Tibial nerve (tissue), 4 donors: ENCODE measurements at regions not wholly inside any gene's neighbourhood (a gene's known extent, or its start where the extent isn't known, plus 50 kb on each side); places are given as distances from the start of the nearest gene placed in this dataset.

Experiments
- DNase-seq, 2 donors: peaks; one replicate each; pipeline ENCODE4 v3.0.0-alpha.2; 2019; ENCODE audit warnings: low spot score in 2 of 2
- H3K27ac ChIP-seq, 4 donors: fragments of 200-600 bp; sonication (generic) in 3 of 4; one replicate each; pipeline ENCODE4 v1.5.1; 2017 to 2019; ENCODE audit warnings: mild to moderate bottlenecking in 1 of 4
- H3K27me3 ChIP-seq, 2 donors: fragments of 200-600 bp; sonication (generic) in 1 of 2; one replicate each; pipeline versions ENCODE4 v1.5.1 to v1.6.0; 2017 to 2019
- H3K36me3 ChIP-seq, 3 donors: fragments of 200-600 bp; sonication (generic); one replicate each; pipeline ENCODE4 v1.5.1; 2018 to 2019
- H3K4me1 ChIP-seq, 4 donors: fragments of 200-600 bp; sonication (generic) in 3 of 4; one replicate each; pipeline ENCODE4 v1.5.1; 2017 to 2019
- H3K4me3 ChIP-seq, 4 donors: fragments of 200-600 bp; sonication (generic) in 3 of 4; one replicate each; pipeline ENCODE4 v1.5.1; 2017 to 2019; ENCODE audit warnings: mild to moderate bottlenecking in 1 of 4, moderate library complexity in 1 of 4
- H3K9me3 ChIP-seq, 4 donors: fragments of 200-600 bp; sonication (generic) in 3 of 4; one replicate each; pipeline ENCODE4 v1.5.1; 2017 to 2019
- CTCF ChIP-seq, 5 experiments: fragments of 200-600 bp in 3 of 5; fragments of 450-650 bp in 2 of 5; sonication (generic) in 3 of 5; IDR thresholded peaks; one replicate each; pipeline ENCODE4 v1.5.1; 2016 to 2019; ENCODE audit warnings: antibody characterized with exemption in 5 of 5, mild to moderate bottlenecking in 3 of 5, moderate library complexity in 2 of 5
- EP300 ChIP-seq, 2 donors: sonication (generic); formaldehyde crosslinking; IDR thresholded peaks; one replicate each; pipeline ENCODE4 v1.6.1; 2017; ENCODE audit warnings: antibody characterized with exemption in 2 of 2, mild to moderate bottlenecking in 1 of 2
- POLR2A ChIP-seq, 2 donors: fragments of 450-650 bp; IDR thresholded peaks; one replicate each; pipeline ENCODE4 v1.6.1; 2017; ENCODE audit warnings: antibody characterized with exemption in 2 of 2, mild to moderate bottlenecking in 2 of 2, moderate library complexity in 2 of 2
- WGBS, 2 donors: methylation state at CpG; one replicate each; pipeline ENCODE4 v1.1.5; 2018; 5-methylcytosine and 5-hydroxymethylcytosine counted together

- Histone ChIP-seq H3K36me3 (no peaks in the 10 kb centered on the region), H3K9me3 (no peaks in the 10 kb centered on the region), H3K4me1 (peaks cover 0 to 7% (median 0%) of the 10 kb centered on the region in 4 donors), H3K27me3 (no peaks in the 10 kb centered on the region), H3K27ac (no peak overlapping the region), H3K4me3 (no peak overlapping the region)
- WGBS, 2 donors: 89 to 95% methylated on average over 3 of the region's 3 CpGs
- no peak for DNase-seq
- no peak for TF ChIP-seq EP300 (IDR thresholded peaks at IDR 0.05)
- TF ChIP-seq CTCF (IDR thresholded peaks at IDR 0.05): no peak
- no peak for TF ChIP-seq POLR2A (IDR thresholded peaks at IDR 0.05)
Measured at GRCh38 chr2:48173141-48173540, 141.3 kb upstream of the FOXN2 start.

- H3K27me3 ChIP-seq: no peaks in the 10 kb centered on the region
- no peaks in the 10 kb centered on the region for H3K36me3 ChIP-seq
- WGBS, 2 donors: 65 to 71% methylated on average over 2 of the region's 2 CpGs
- no peak overlapping the region for H3K27ac ChIP-seq
- H3K9me3 ChIP-seq: no peaks in the 10 kb centered on the region
- H3K4me1 ChIP-seq: peaks cover 0 to 7% (median 0%) of the 10 kb centered on the region in 4 donors
- TF ChIP-seq CTCF (IDR thresholded peaks at IDR 0.05) (no peak), EP300 (IDR thresholded peaks at IDR 0.05) (peak in 1 of 2 donors; percentile 56)
- H3K4me3 ChIP-seq: no peak overlapping the region
- DNase-seq: no peak
Measured at GRCh38 chr2:48174503-48174902, 140.0 kb upstream of the FOXN2 start.

GRCh38 chr2:48175254-48175653 lies 139.2 kb upstream of the FOXN2 start:
- no peak for TF ChIP-seq CTCF (IDR thresholded peaks at IDR 0.05)
- TF ChIP-seq POLR2A (IDR thresholded peaks at IDR 0.05): no peak
- DNase-seq: no peak
- no peaks in the 10 kb centered on the region for H3K9me3 ChIP-seq
- no peak overlapping the region for H3K27ac ChIP-seq
- peaks cover 0 to 7% (median 0%) of the 10 kb centered on the region in 4 donors for H3K4me1 ChIP-seq
- no peaks in the 10 kb centered on the region for H3K27me3 ChIP-seq
- no peak overlapping the region for H3K4me3 ChIP-seq
- no peaks in the 10 kb centered on the region for H3K36me3 ChIP-seq
- WGBS, 2 donors: 29 to 49% methylated on average over 4 of the region's 4 CpGs

- H3K36me3 ChIP-seq: no peaks in the 10 kb centered on the region
- no peaks in the 10 kb centered on the region for H3K9me3 ChIP-seq
- H3K27ac ChIP-seq: no peak overlapping the region
- TF ChIP-seq POLR2A (IDR thresholded peaks at IDR 0.05) (no peak), CTCF (IDR thresholded peaks at IDR 0.05) (no peak), EP300 (IDR thresholded peaks at IDR 0.05) (no peak)
- H3K4me3 ChIP-seq: no peak overlapping the region
- peaks cover 0 to 7% (median 0%) of the 10 kb centered on the region in 4 donors for H3K4me1 ChIP-seq
- DNase-seq: no peak
- H3K27me3 ChIP-seq: no peaks in the 10 kb centered on the region
Measured at GRCh38 chr2:48175656-48176055, 138.8 kb upstream of the FOXN2 start.

GRCh38 chr2:48176876-48177275 lies 137.6 kb upstream of the FOXN2 start:
- 89 to 100% methylated on average over 1 of the region's 1 CpG for WGBS, 2 donors
- Histone ChIP-seq H3K4me3 (no peak overlapping the region), H3K27ac (no peak overlapping the region), H3K4me1 (peaks cover 0 to 7% (median 0%) of the 10 kb centered on the region in 4 donors), H3K27me3 (no peaks in the 10 kb centered on the region), H3K9me3 (no peaks in the 10 kb centered on the region), H3K36me3 (no peaks in the 10 kb centered on the region)
- TF ChIP-seq POLR2A (IDR thresholded peaks at IDR 0.05) (no peak), CTCF (IDR thresholded peaks at IDR 0.05) (no peak), EP300 (IDR thresholded peaks at IDR 0.05) (no peak)
- no peak for DNase-seq
